IMR-90 (cell line): ENCODE measurements at regions not wholly inside any gene's neighbourhood (a gene's known extent, or its start where the extent isn't known, plus 50 kb on each side); places are given as distances from the start of the nearest gene placed in this dataset.

Experiments used
- ATAC-seq: fragments of 200-7000 bp; cut with Tn5 transposase; 2 replicates; pipeline ENCODE4 v1.9.1; 2020; ENCODE audit warnings: low read depth, mild to moderate bottlenecking, moderate library complexity
- BruUV-seq: library from RNA; stranded (reverse); fragments of 400-500 nt; replicated peaks from 2 replicates; lab custom pipeline; 2021; lab: Mats Ljungman, UMichigan
- CTCF ChIA-PET: fragments of 300-600 bp; formaldehyde crosslinking; extraction: SDS; loops from one replicate; lab custom pipeline; 2021; ENCODE audit warnings: antibody characterized with exemption; lab: Yijun Ruan, JAX
- POLR2A ChIA-PET: fragments of 300-600 bp; sonication (Branson Sonifier 250); formaldehyde crosslinking; loops from one replicate; lab custom pipeline; 2022; ENCODE audit warnings: antibody characterized with exemption; ENCODE audit not compliant: unreplicated experiment; lab: Charles Lee
- DNase-seq: peaks from one replicate; pipeline ENCODE4 v3.0.0; 2013
- H2AFZ ChIP-seq: replicated peaks from 2 replicates; pipeline ENCODE3; 2013; ENCODE audit warnings: low read length, mild to moderate bottlenecking; ENCODE audit not compliant: poor library complexity
- H2AK5ac ChIP-seq: 2 replicates; pipeline ENCODE4 v1.6.1; 2013; ENCODE audit warnings: low read depth, low read length, inconsistent platforms
- H2AK9ac ChIP-seq: replicated peaks from 2 replicates; pipeline ENCODE3; 2013; ENCODE audit warnings: mild to moderate bottlenecking, low read depth, low read length, moderate library complexity; ENCODE audit not compliant: poor library complexity
- H2BK120ac ChIP-seq: 2 replicates; pipeline ENCODE4 v1.6.1; 2013; ENCODE audit warnings: low read depth, low read length, inconsistent platforms
- H2BK15ac ChIP-seq: 3 replicates; pipeline ENCODE4 v1.6.1; 2013; ENCODE audit warnings: low read depth, low read length, inconsistent platforms
- H2BK20ac ChIP-seq: 2 replicates; pipeline ENCODE4 v1.6.1; 2013; ENCODE audit warnings: low read depth, mild to moderate bottlenecking, inconsistent platforms, low read length, moderate library complexity
- H2BK5ac ChIP-seq: 2 replicates; pipeline ENCODE4 v1.6.1; 2013; ENCODE audit warnings: mild to moderate bottlenecking, low read depth, low read length, inconsistent platforms; ENCODE audit not compliant: poor library complexity, severe bottlenecking
- H3K14ac ChIP-seq: replicated peaks from 2 replicates; pipeline ENCODE4 v1.6.1; 2013; ENCODE audit warnings: low read depth, low read length, inconsistent platforms
- H3K18ac ChIP-seq: 2 replicates; pipeline ENCODE4 v1.6.1; 2013; ENCODE audit warnings: low read depth, low read length, control low read depth
- H3K23ac ChIP-seq: 2 replicates; pipeline ENCODE4 v1.6.1; 2013; ENCODE audit warnings: low read depth, low read length, inconsistent platforms
- H3K27ac ChIP-seq: 2 replicates; pipeline ENCODE4 v1.5.1; 2013; ENCODE audit warnings: mild to moderate bottlenecking, control low read depth, low read length; ENCODE audit not compliant: insufficient read depth
- H3K27me3 ChIP-seq: 2 replicates; pipeline ENCODE4 v1.6.1; 2013; ENCODE audit warnings: low read length; ENCODE audit not compliant: control insufficient read depth, insufficient read depth
- H3K36me3 ChIP-seq: 2 replicates; pipeline ENCODE4 v1.6.1; 2013; ENCODE audit warnings: low read length, mixed read lengths; ENCODE audit not compliant: control insufficient read depth, insufficient read depth
- H3K4ac ChIP-seq: 2 replicates; pipeline ENCODE4 v1.6.1; 2013; ENCODE audit warnings: low read depth, low read length, inconsistent platforms
- H3K4me1 ChIP-seq: 2 replicates; pipeline ENCODE4 v1.6.1; 2013; ENCODE audit warnings: low read length, mixed read lengths; ENCODE audit not compliant: control insufficient read depth, insufficient read depth
- H3K4me2 ChIP-seq: 2 replicates; pipeline ENCODE4 v1.6.1; 2013; ENCODE audit warnings: low read depth, mild to moderate bottlenecking, control low read depth, low read length, moderate library complexity
- H3K4me3 ChIP-seq: 2 replicates; pipeline ENCODE4 v1.5.1; 2013; ENCODE audit warnings: low read depth, mild to moderate bottlenecking, control low read depth, low read length, moderate library complexity; ENCODE audit not compliant: insufficient read depth
- H3K56ac ChIP-seq: 2 replicates; pipeline ENCODE4 v1.6.1; 2013; ENCODE audit warnings: low read length, inconsistent platforms; ENCODE audit not compliant: insufficient read depth; ENCODE audit errors: extremely low read depth
- H3K79me1 ChIP-seq, 2 experiments: 2 replicates each; pipeline ENCODE4 v1.6.1; 2013; ENCODE audit warnings: low read length in 2 of 2, inconsistent platforms in 1 of 2, low read depth in 1 of 2
- H3K9ac ChIP-seq: 2 replicates; pipeline ENCODE4 v1.6.1; 2013; ENCODE audit warnings: low read depth, low read length, control low read depth
- H3K9me1 ChIP-seq: 2 replicates; pipeline ENCODE4 v1.6.1; 2013; ENCODE audit warnings: low read length, inconsistent platforms; ENCODE audit not compliant: insufficient read depth
- H3K9me3 ChIP-seq: 2 replicates; pipeline ENCODE4 v1.6.1; 2013; ENCODE audit warnings: low read length; ENCODE audit not compliant: control insufficient read depth, insufficient read depth
- H4K20me1 ChIP-seq: 2 replicates; pipeline ENCODE4 v1.6.1; 2013; ENCODE audit warnings: low read length, inconsistent platforms; ENCODE audit not compliant: insufficient read depth
- H4K5ac ChIP-seq: 2 replicates; pipeline ENCODE4 v1.6.1; 2013; ENCODE audit warnings: mild to moderate bottlenecking, low read depth, low read length, control low read depth
- H4K8ac ChIP-seq, 2 experiments: 2 replicates each; pipeline ENCODE4 v1.6.1; 2013; ENCODE audit warnings: low read depth in 2 of 2, low read length in 2 of 2, control low read depth in 1 of 2, inconsistent platforms in 1 of 2
- H4K91ac ChIP-seq: 2 replicates; pipeline ENCODE4 v1.6.1; 2013; ENCODE audit warnings: low read depth, low read length, inconsistent platforms; ENCODE audit not compliant: insufficient read depth
- FOS ChIP-seq: fragments of 150-350 bp; IDR thresholded peaks from 2 replicates; pipeline ENCODE4 v1.6.1; 2016; ENCODE audit warnings: low read depth, low read length
- MAFK ChIP-seq: IDR thresholded peaks from 2 replicates; pipeline ENCODE4 v1.6.1; 2012; ENCODE audit warnings: low read depth, low read length, improper control_type of control experiment
- MAZ ChIP-seq: IDR thresholded peaks from 2 replicates; pipeline ENCODE4 v1.6.1; 2012; ENCODE audit warnings: low read depth, mild to moderate bottlenecking, low read length, improper control_type of control experiment, moderate library complexity, borderline replicate concordance
- POLR2A ChIP-seq: IDR thresholded peaks from 2 replicates; pipeline ENCODE4 v1.6.1; 2012; ENCODE audit warnings: mild to moderate bottlenecking, low read depth, low read length
- RAD21 ChIP-seq: IDR thresholded peaks from 2 replicates; pipeline ENCODE4 v1.6.1; 2012; ENCODE audit warnings: low read length, improper control_type of control experiment
- RCOR1 ChIP-seq: IDR thresholded peaks from 2 replicates; pipeline ENCODE4 v1.6.1; 2012; ENCODE audit warnings: mild to moderate bottlenecking, low read length, improper control_type of control experiment; ENCODE audit not compliant: insufficient replicate concordance
- RFX5 ChIP-seq: IDR thresholded peaks from 2 replicates; pipeline ENCODE4 v1.8.0; 2012; ENCODE audit warnings: low read depth, mild to moderate bottlenecking, low read length, moderate library complexity
- SMC3 ChIP-seq: fragments of 150-350 bp; IDR thresholded peaks from 2 replicates; pipeline ENCODE4 v1.6.1; 2016; ENCODE audit warnings: low read depth, mild to moderate bottlenecking, antibody characterized with exemption, low read length, moderate library complexity
- dilution Hi-C: fragments of 300-500 bp; cut with HindIII; formaldehyde crosslinking; loops from one replicate; pipeline ENCODE4 v1.14.3; 2018; ENCODE audit warnings: low sequenced_read_pairs; ENCODE audit not compliant: unreplicated experiment
- in situ Hi-C: fragments of 300-500 bp; cut with MboI; formaldehyde crosslinking; loops from 3 replicates; pipeline ENCODE4 v1.14.3; 2019; ENCODE audit warnings: low sequenced_read_pairs, inconsistent platforms, mixed read lengths
- intact Hi-C: fragments of 100-400 bp; cut with micrococcal nuclease; formaldehyde crosslinking; loops from 2 replicates; pipeline ENCODE4 v1.10.0; 2022
- TF ChIP-seq, protein P1 (sequence below): fragments of 150-350 bp; IDR thresholded peaks from 2 replicates; pipeline ENCODE4 v1.6.1; 2017; ENCODE audit warnings: mild to moderate bottlenecking, antibody characterized with exemption, low read length, low read depth

DNA sequence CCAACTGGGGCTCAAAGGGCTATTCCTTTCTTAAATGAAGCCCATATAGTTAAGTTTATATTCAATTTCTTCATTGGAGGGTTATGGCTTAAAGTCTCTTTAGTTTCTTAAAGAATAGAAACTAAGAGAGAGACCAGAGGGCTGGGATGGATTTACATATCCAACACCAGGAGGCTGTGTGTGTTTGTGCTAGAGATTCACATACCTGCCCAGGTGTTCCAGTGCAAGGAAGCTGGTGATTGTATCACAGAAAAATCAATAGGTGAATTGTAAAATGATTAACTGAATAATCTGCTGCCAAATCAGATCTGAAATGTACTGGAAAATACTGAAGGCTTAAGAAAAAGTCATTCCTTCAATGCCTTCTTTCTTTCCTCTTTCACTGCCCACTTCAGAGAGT lies 148.2 kb upstream of the BDNF start:
- no peak overlapping the region for H3K4me3 ChIP-seq
- no peaks in the 10 kb centered on the region for H4K20me1 ChIP-seq
- ChIA-PET POLR2A (no interaction called here), CTCF (no interaction called here)
- no peak for ATAC-seq
- no peak for DNase-seq
- no peak overlapping the region for H4K91ac ChIP-seq
- H3K4ac ChIP-seq, result no peak overlapping the region
- no peaks in the 10 kb centered on the region for H3K36me3 ChIP-seq
- no peak overlapping the region for H3K14ac ChIP-seq
- H4K8ac ChIP-seq, result no peak overlapping the region
- no peak overlapping the region for H2BK15ac ChIP-seq
- H2AFZ ChIP-seq, result no peak overlapping the region
- H2BK120ac ChIP-seq, result no peak overlapping the region
- in situ Hi-C loops, result no loop called here
- no peak overlapping the region for H2AK5ac ChIP-seq
- intact Hi-C loops, result no loop called here
- H3K9me1 ChIP-seq, result no peaks in the 10 kb centered on the region
- no peak overlapping the region for H3K9ac ChIP-seq
- no peak overlapping the region for H2AK9ac ChIP-seq
- dilution Hi-C loops, result no loop called here
- H3K4me1 ChIP-seq, result peaks cover 3% of the 10 kb centered on the region; the same call in 1 of the 2 replicates
- H3K18ac ChIP-seq, result no peak overlapping the region
- H3K27me3 ChIP-seq, result no peaks in the 10 kb centered on the region
- BruUV-seq, result no TSS peak
- no peak overlapping the region for H2BK20ac ChIP-seq
- H4K5ac ChIP-seq, result no peak overlapping the region
- no peak for TF ChIP-seq MAZ
- no peak for TF ChIP-seq FOS
- TF ChIP-seq, protein P1, sequence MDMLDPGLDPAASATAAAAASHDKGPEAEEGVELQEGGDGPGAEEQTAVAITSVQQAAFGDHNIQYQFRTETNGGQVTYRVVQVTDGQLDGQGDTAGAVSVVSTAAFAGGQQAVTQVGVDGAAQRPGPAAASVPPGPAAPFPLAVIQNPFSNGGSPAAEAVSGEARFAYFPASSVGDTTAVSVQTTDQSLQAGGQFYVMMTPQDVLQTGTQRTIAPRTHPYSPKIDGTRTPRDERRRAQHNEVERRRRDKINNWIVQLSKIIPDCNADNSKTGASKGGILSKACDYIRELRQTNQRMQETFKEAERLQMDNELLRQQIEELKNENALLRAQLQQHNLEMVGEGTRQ, result no peak
- TF ChIP-seq RAD21, result no peak
- TF ChIP-seq POLR2A, result no peak
- TF ChIP-seq SMC3, result no peak
- TF ChIP-seq RCOR1, result no peak
- no peak for TF ChIP-seq MAFK
- no peak for TF ChIP-seq RFX5
- H3K79me1 ChIP-seq, result no peaks in the 10 kb centered on the region
- H3K9me3 ChIP-seq, result peaks cover 3% of the 10 kb centered on the region
- no peak overlapping the region for H3K23ac ChIP-seq
- H2BK5ac ChIP-seq, result no peak overlapping the region
- no peak overlapping the region for H3K4me2 ChIP-seq
- H3K56ac ChIP-seq, result no peak overlapping the region
- no peak overlapping the region for H3K27ac ChIP-seq
